PC-3 (cell line): ENCODE measurements at regions not wholly inside any gene's neighbourhood (a gene's known extent, or its start where the extent isn't known, plus 50 kb on each side); places are given as distances from the start of the nearest gene placed in this dataset.

Experiments
- ATAC-seq: fragments of 200-7000 bp; cut with Tn5 transposase; 2 replicates; pipeline ENCODE4 v1.9.1; 2020; ENCODE audit warnings: mild to moderate bottlenecking, moderate library complexity
- BruUV-seq: library from RNA; stranded (reverse); fragments of 400-500 nt; replicated peaks from 2 replicates; lab custom pipeline; 2021; lab: Mats Ljungman, UMichigan
- CTCF ChIA-PET: fragments of 300-600 bp; sonication (Branson Sonifier 250); formaldehyde crosslinking; loops from one replicate; lab custom pipeline; 2022; ENCODE audit warnings: antibody characterized with exemption; lab: Charles Lee
- POLR2A ChIA-PET: fragments of 300-600 bp; sonication (Branson Sonifier 250); formaldehyde crosslinking; loops from one replicate; lab custom pipeline; 2022; ENCODE audit warnings: antibody characterized with exemption; ENCODE audit not compliant: unreplicated experiment; lab: Charles Lee
- DNase-seq: peaks from one replicate; pipeline ENCODE4 v3.0.0-alpha.2; 2015
- H2AFZ ChIP-seq: fragments of 300-600 bp; sonication (generic); 2 replicates; pipeline ENCODE4 v1.6.0; 2016; ENCODE audit warnings: antibody characterized with exemption, low read length
- H3F3A ChIP-seq: fragments of 300-600 bp; sonication (generic); one replicate; pipeline ENCODE4 v1.6.0; 2017; ENCODE audit warnings: antibody characterized with exemption, low read length, control low read depth, mild to moderate bottlenecking; ENCODE audit not compliant: unreplicated experiment
- H3K27ac ChIP-seq: fragments of 300-600 bp; sonication (generic); 2 replicates; pipeline ENCODE4 v1.5.1; 2016; ENCODE audit warnings: mild to moderate bottlenecking, low read length
- H3K27me3 ChIP-seq: fragments of 300-600 bp; sonication (generic); 2 replicates; pipeline ENCODE4 v1.6.1; 2016; ENCODE audit warnings: low read length, mixed read lengths
- H3K36me3 ChIP-seq: fragments of 300-600 bp; sonication (generic); 2 replicates; pipeline ENCODE4 v1.6.1; 2016; ENCODE audit warnings: low read depth, mixed run types, low read length, mixed read lengths
- H3K4me1 ChIP-seq: fragments of 300-600 bp; sonication (generic); 2 replicates; pipeline ENCODE4 v1.5.1; 2016; ENCODE audit warnings: low read length; ENCODE audit not compliant: insufficient read depth
- H3K4me2 ChIP-seq: fragments of 300-600 bp; sonication (generic); 2 replicates; pipeline ENCODE4 v1.6.0; 2016; ENCODE audit warnings: low read length
- H3K4me3 ChIP-seq: fragments of 300-600 bp; sonication (generic); 2 replicates; pipeline ENCODE4 v1.5.1; 2016; ENCODE audit warnings: mild to moderate bottlenecking, low read length, mixed read lengths
- H3K79me2 ChIP-seq: fragments of 300-600 bp; sonication (generic); 2 replicates; pipeline ENCODE4 v1.6.1; 2017; ENCODE audit warnings: low read length, mixed read lengths
- H3K9ac ChIP-seq: fragments of 300-600 bp; sonication (generic); 2 replicates; pipeline ENCODE4 v1.6.0; 2016; ENCODE audit warnings: mild to moderate bottlenecking, low read length
- H3K9me2 ChIP-seq: fragments of 300-600 bp; sonication (generic); replicated peaks from 2 replicates; pipeline ENCODE4 v1.6.1; 2016; ENCODE audit warnings: mixed run types, low read length, mixed read lengths
- H3K9me3 ChIP-seq: fragments of 300-600 bp; sonication (generic); 2 replicates; pipeline ENCODE4 v1.6.1; 2016; ENCODE audit warnings: low read length, mixed read lengths
- H4K20me1 ChIP-seq: fragments of 300-600 bp; sonication (generic); 2 replicates; pipeline ENCODE4 v1.6.1; 2016; ENCODE audit warnings: low read length, mixed read lengths
- CTCF ChIP-seq: fragments of 300-600 bp; sonication (generic); conservative IDR thresholded peaks from 2 replicates; pipeline ENCODE4 v1.5.1; 2017; ENCODE audit warnings: antibody characterized with exemption, low read depth, mild to moderate bottlenecking, low read length
- EZH2 ChIP-seq: fragments of 300-600 bp; sonication (generic); IDR thresholded peaks from one replicate; pipeline ENCODE4 v1.6.1; 2017; ENCODE audit warnings: antibody characterized with exemption, mild to moderate bottlenecking, low read length; ENCODE audit not compliant: unreplicated experiment
- EZH2phosphoT487 ChIP-seq: fragments of 300-600 bp; sonication (generic); IDR thresholded peaks from 2 replicates; pipeline ENCODE4 v1.6.1; 2018; ENCODE audit warnings: mild to moderate bottlenecking, antibody characterized with exemption, low read length, borderline replicate concordance
- intact Hi-C: fragments of 100-400 bp; cut with micrococcal nuclease; formaldehyde crosslinking; loops from 2 replicates; pipeline ENCODE4 v1.9.0; 2023

DNA sequence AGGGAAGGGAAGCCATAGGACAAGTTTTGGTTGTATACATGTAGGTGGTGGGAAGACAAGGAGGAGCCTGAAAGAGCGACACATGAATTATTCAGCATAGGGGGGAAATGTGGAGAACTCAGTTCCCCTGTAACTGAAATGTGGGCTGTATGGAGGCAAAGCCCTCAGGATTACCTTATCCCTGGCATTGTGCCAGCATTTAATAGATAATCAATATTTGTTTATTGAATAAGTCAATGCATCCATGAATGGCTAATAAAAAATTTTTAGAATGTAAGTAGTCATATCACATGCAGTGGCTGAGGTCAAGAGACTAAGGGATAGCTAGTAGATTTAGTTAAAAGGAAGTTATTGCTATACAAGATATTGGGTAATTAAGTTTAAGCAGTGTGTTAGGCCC is 232.4 kb downstream of the SNAPC1 start:
- DNase-seq, result no peak
- 0 out of 2 replicates have a peak, but pooled peaks cover 7% of the 10 kb centered on the region for H3K36me3 ChIP-seq
- no peaks in the 10 kb centered on the region for H3K9me2 ChIP-seq
- no peak overlapping the region for H2AFZ ChIP-seq
- no peak overlapping the region for H3K4me2 ChIP-seq
- no peak overlapping the region for H3K9ac ChIP-seq
- no TSS peak for BruUV-seq
- intact Hi-C loops, result loop anchor here (5.0 kb wide), 1 partner anchor 232 kb away; the partner anchor contains the start of gene SNAPC1
- peaks cover 8% of the 10 kb centered on the region for H3F3A ChIP-seq
- 0 out of 2 replicates have a peak overlapping the region, but pooled peaks have one; percentile 6 for H3K27ac ChIP-seq
- TF ChIP-seq EZH2 (no peak), EZH2phosphoT487 (no peak), CTCF (no peak)
- no peak overlapping the region for H3K4me3 ChIP-seq
- ChIA-PET CTCF (no interaction called here), POLR2A (no interaction called here)
- ATAC-seq, result no peak
- no peaks in the 10 kb centered on the region for H3K27me3 ChIP-seq
- no peaks in the 10 kb centered on the region for H3K9me3 ChIP-seq
- H4K20me1 ChIP-seq, result no peaks in the 10 kb centered on the region
- H3K79me2 ChIP-seq, result peaks cover 33% of the 10 kb centered on the region
- H3K4me1 ChIP-seq, result peaks cover 40% of the 10 kb centered on the region

DNA sequence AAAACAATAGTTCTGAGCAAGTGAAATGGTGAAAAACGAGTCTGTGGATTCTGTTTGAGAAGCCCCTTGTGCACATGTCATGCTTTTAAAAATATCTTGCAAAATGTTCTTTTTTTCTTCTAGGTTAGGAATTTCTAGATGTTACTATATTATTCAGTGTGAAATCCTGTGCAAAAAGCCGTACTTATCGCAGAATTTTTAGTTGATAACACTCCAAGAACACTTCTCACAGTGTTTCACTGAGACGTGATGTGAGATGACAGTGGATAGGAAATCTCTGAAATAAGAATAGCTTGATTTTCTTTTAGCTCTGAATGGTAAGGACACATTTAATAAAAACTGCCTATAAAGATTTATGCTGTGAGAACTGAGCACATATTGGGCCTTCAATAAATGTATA is 234.5 kb downstream of the SNAPC1 start:
- H3K4me2 ChIP-seq, result no peak overlapping the region
- no peak overlapping the region for H3K9ac ChIP-seq
- intact Hi-C loops, result no loop called here
- H3K9me3 ChIP-seq, result no peaks in the 10 kb centered on the region
- H3K4me1 ChIP-seq, result peaks cover 30% of the 10 kb centered on the region
- peaks cover 40% of the 10 kb centered on the region for H3K79me2 ChIP-seq
- no TSS peak for BruUV-seq
- H4K20me1 ChIP-seq, result no peaks in the 10 kb centered on the region
- no peaks in the 10 kb centered on the region for H3K9me2 ChIP-seq
- ChIA-PET CTCF (no interaction called here), POLR2A (interaction anchor here (0.6 kb wide), 1 partner anchor 8 kb away, joined by 3 read pairs; no protein-coding TSS in a partner anchor)
- ATAC-seq (no peak), DNase-seq (no peak)
- no peaks in the 10 kb centered on the region for H3K27me3 ChIP-seq
- H2AFZ ChIP-seq, result no peak overlapping the region
- peak overlapping the region; percentile 4; the same call in 1 of the 2 replicates for H3K27ac ChIP-seq
- H3F3A ChIP-seq, result peaks cover 12% of the 10 kb centered on the region
- TF ChIP-seq CTCF, result no peak
- no peak for TF ChIP-seq EZH2phosphoT487
- TF ChIP-seq EZH2, result no peak
- no peak overlapping the region for H3K4me3 ChIP-seq
- H3K36me3 ChIP-seq, result 0 out of 2 replicates have a peak, but pooled peaks cover 7% of the 10 kb centered on the region

DNA sequence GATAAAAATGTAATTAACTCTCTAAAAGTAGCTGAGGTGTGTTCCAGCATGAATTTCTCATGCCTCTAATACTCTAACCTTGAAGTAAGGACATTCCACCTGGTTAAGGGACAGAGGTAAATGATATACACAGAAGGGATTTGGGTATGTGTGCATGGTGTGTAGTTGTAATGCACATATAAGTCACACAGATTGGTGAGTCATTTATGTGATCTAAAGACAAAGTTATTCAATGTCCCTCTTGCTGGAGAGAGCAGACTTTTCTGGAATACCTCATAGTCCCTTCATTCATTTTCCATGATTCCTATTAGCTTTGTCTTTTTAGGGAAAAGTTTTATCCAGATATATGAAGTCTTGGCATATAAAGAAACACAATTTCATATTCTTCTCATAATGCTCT is 234.9 kb downstream of the SNAPC1 start:
- H4K20me1 ChIP-seq, result no peaks in the 10 kb centered on the region
- ATAC-seq (no peak; the same call in 1 of the 2 replicates), DNase-seq (peak; percentile 50)
- peaks cover 31% of the 10 kb centered on the region for H3K4me1 ChIP-seq
- H3K9me2 ChIP-seq, result no peaks in the 10 kb centered on the region
- 0 out of 2 replicates have a peak, but pooled peaks cover 7% of the 10 kb centered on the region for H3K36me3 ChIP-seq
- H3K9me3 ChIP-seq, result no peaks in the 10 kb centered on the region
- TF ChIP-seq EZH2 (no peak), CTCF (no peak), EZH2phosphoT487 (no peak)
- intact Hi-C loops, result no loop called here
- CTCF ChIA-PET, result no interaction called here
- H3F3A ChIP-seq, result peaks cover 16% of the 10 kb centered on the region
- H3K4me2 ChIP-seq, result no peak overlapping the region
- no peaks in the 10 kb centered on the region for H3K27me3 ChIP-seq
- no peak overlapping the region for H3K4me3 ChIP-seq
- peaks cover 40% of the 10 kb centered on the region for H3K79me2 ChIP-seq
- POLR2A ChIA-PET, result interaction anchor here (0.5 to 0.6 kb wide), 2 partner anchors 8 to 239 kb away, joined by 3 read pairs; no protein-coding TSS in a partner anchor
- H2AFZ ChIP-seq, result no peak overlapping the region
- BruUV-seq, result no TSS peak
- H3K9ac ChIP-seq, result no peak overlapping the region
- peak overlapping the region; percentile 4 for H3K27ac ChIP-seq
